Osteoblast (primary cell): ENCODE measurements at regions not wholly inside any gene's neighbourhood (a gene's known extent, or its start where the extent isn't known, plus 50 kb on each side); places are given as distances from the start of the nearest gene placed in this dataset.

ENCODE experiments used
- DNase-seq: peaks from one replicate; pipeline ENCODE4 v3.0.0; 2011; ENCODE audit warnings: low spot score, mixed read lengths; ENCODE audit not compliant: insufficient read length; ENCODE audit errors: missing footprints
- H2AFZ ChIP-seq: 2 replicates; pipeline ENCODE4 v1.6.0; 2011; ENCODE audit warnings: mild to moderate bottlenecking, low read length
- H3K27ac ChIP-seq: 2 replicates; pipeline ENCODE4 v1.5.1; 2011; ENCODE audit warnings: mild to moderate bottlenecking, low read depth, low read length, moderate library complexity
- H3K27me3 ChIP-seq: 2 replicates; pipeline ENCODE4 v1.6.0; 2012; ENCODE audit warnings: mild to moderate bottlenecking, control low read depth, inconsistent platforms, low read length, moderate library complexity; ENCODE audit not compliant: insufficient read depth
- H3K36me3 ChIP-seq: 2 replicates; pipeline ENCODE4 v1.5.1; 2011; ENCODE audit warnings: mild to moderate bottlenecking, low read length, control low read depth, moderate library complexity; ENCODE audit not compliant: insufficient read depth
- H3K4me1 ChIP-seq: 2 replicates; pipeline ENCODE4 v1.5.1; 2011; ENCODE audit warnings: mild to moderate bottlenecking, low read length, control low read depth, moderate library complexity; ENCODE audit not compliant: insufficient read depth
- H3K4me2 ChIP-seq: 2 replicates; pipeline ENCODE4 v1.6.0; 2011; ENCODE audit warnings: mild to moderate bottlenecking, low read length; ENCODE audit not compliant: insufficient read depth
- H3K4me3 ChIP-seq: fragments of 200-600 bp; sonication (generic); 3 replicates; pipeline ENCODE4 v1.5.1; 2012; ENCODE audit warnings: mild to moderate bottlenecking, low read length, inconsistent platforms; ENCODE audit not compliant: insufficient read depth
- H3K79me2 ChIP-seq: 2 replicates; pipeline ENCODE4 v1.6.0; 2012; ENCODE audit warnings: mild to moderate bottlenecking, low read length, control low read depth, inconsistent platforms; ENCODE audit not compliant: insufficient read depth
- H3K9me3 ChIP-seq: 2 replicates; pipeline ENCODE4 v1.5.1; 2011; ENCODE audit warnings: low read depth, low read length, control low read depth
- H4K20me1 ChIP-seq: 2 replicates; pipeline ENCODE4 v1.6.0; 2012; ENCODE audit warnings: mild to moderate bottlenecking, low read length, control low read depth; ENCODE audit not compliant: insufficient read depth
- TF ChIP-seq, protein P1 (sequence below): IDR thresholded peaks from 2 replicates; pipeline ENCODE4 v1.5.1; 2011; ENCODE audit warnings: mild to moderate bottlenecking, low read depth, low read length, moderate library complexity; ENCODE audit errors: extremely low read depth

DNA sequence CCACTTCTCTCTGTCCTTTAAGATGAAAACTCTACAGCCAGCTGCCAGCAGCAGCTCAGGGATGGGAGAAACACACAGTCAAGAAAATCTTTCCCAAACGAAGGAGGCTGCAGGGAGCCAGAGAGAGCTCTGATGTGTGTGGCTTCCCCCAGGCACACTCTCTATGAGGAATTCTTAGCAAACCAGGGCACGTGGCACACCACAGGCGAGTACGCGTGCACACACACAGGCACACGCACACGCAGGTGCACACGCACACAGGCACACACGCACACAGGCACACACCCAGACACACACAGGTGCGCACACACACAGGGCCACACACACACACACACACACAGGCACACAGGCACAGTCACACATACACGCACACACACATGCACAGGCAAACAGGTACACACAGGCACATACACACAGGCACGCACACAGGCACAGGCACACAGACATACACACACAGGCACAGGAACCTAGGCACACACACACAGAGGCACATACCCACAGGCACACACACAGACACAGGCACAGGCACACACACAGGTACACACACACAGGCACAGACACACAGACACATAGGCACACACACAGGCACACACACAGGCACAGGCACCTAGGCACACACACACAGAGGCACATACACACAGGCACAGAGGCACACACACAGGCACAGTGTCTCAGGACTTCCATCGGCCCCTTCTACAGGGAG is 91.5 kb upstream of the ATP2B2 start:
- H4K20me1 ChIP-seq = no peaks in the 10 kb centered on the region
- no peak overlapping the region for H2AFZ ChIP-seq
- TF ChIP-seq, protein P1, sequence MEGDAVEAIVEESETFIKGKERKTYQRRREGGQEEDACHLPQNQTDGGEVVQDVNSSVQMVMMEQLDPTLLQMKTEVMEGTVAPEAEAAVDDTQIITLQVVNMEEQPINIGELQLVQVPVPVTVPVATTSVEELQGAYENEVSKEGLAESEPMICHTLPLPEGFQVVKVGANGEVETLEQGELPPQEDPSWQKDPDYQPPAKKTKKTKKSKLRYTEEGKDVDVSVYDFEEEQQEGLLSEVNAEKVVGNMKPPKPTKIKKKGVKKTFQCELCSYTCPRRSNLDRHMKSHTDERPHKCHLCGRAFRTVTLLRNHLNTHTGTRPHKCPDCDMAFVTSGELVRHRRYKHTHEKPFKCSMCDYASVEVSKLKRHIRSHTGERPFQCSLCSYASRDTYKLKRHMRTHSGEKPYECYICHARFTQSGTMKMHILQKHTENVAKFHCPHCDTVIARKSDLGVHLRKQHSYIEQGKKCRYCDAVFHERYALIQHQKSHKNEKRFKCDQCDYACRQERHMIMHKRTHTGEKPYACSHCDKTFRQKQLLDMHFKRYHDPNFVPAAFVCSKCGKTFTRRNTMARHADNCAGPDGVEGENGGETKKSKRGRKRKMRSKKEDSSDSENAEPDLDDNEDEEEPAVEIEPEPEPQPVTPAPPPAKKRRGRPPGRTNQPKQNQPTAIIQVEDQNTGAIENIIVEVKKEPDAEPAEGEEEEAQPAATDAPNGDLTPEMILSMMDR = no peak
- H3K4me3 ChIP-seq = no peak overlapping the region
- H3K27ac ChIP-seq = no peak overlapping the region
- H3K36me3 ChIP-seq = no peaks in the 10 kb centered on the region
- H3K79me2 ChIP-seq = no peaks in the 10 kb centered on the region
- peaks cover 9% of the 10 kb centered on the region for H3K4me1 ChIP-seq
- peaks cover 5% of the 10 kb centered on the region for H3K27me3 ChIP-seq
- no peaks in the 10 kb centered on the region for H3K9me3 ChIP-seq
- no peak for DNase-seq
- no peak overlapping the region for H3K4me2 ChIP-seq

DNA sequence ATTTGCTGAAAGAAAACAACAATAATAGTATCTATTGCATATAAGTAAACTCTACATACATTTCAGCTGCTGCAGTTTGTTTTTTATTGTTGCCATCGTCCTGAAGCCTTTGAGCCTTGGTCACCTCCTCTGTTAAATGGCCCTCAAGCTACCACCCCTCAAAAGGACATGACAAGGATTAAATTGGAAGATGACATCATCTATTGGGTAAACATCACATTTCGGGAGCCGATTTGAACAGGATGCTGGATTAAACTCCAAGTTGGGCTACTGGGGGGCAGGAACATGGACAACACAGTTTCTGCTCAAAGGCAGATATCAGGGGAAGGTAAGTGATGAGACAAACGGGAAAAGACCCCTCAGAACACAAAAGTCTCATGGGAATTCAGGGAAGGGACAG is 92.3 kb upstream of the ATP2B2 start:
- DNase-seq = no peak
- TF ChIP-seq, protein P1 = no peak
- no peaks in the 10 kb centered on the region for H4K20me1 ChIP-seq

DNA sequence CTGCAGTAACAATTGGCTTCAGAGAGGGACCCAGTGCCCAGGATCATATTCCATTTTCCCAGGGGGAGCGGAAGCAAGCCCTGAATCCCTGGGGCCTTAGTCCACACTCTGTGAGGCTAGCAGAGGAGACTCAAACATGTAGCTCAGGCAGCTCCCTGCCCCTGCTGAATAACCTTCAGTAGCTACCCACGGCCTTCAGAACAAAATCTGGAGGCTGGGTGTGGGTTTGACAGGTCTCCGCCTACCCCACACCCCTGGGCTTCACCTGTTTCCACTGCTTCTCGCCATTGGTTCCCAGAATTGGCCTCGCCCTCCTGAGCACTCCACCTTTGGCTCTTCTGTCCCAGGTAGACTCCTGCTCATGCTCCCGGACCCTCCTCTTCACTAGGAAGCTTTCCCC is 93.6 kb upstream of the ATP2B2 start:
- H3K4me2 ChIP-seq = no peak overlapping the region

More for the DNA sequence above, 92.3 kb upstream of the ATP2B2 start:
- no peak overlapping the region for H3K4me3 ChIP-seq
- H3K9me3 ChIP-seq = no peaks in the 10 kb centered on the region
- no peaks in the 10 kb centered on the region for H3K36me3 ChIP-seq
- no peak overlapping the region for H2AFZ ChIP-seq
- no peak overlapping the region for H3K4me2 ChIP-seq
- peaks cover 9% of the 10 kb centered on the region for H3K4me1 ChIP-seq
- no peak overlapping the region for H3K27ac ChIP-seq
- H3K27me3 ChIP-seq = peaks cover 7% of the 10 kb centered on the region
- H3K79me2 ChIP-seq = no peaks in the 10 kb centered on the region

DNA sequence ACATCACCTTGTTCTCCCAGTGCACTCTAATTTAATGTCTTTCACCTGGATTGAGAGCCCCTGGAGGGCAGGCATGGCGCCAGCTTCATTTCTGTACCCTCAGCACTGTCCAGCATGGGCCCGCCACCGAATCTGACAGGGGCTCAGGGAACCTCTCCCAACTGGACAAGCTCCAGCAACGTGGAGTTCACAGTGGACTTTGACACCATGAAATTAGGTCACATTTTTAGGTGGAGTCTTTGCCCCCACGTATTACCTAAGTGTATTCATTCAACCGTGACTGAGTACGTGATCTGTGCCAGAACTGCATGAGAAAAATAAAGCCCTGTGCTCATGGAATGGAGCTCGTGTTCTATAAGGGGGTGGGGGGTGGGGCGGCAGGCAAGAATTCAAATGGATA is 94.1 kb upstream of the ATP2B2 start:
- DNase-seq = no peak
- Histone ChIP-seq H4K20me1 (no peaks in the 10 kb centered on the region), H3K79me2 (no peaks in the 10 kb centered on the region), H2AFZ (no peak overlapping the region), H3K4me2 (no peak overlapping the region), H3K36me3 (no peaks in the 10 kb centered on the region), H3K27ac (no peak overlapping the region), H3K27me3 (peaks cover 12% of the 10 kb centered on the region), H3K4me3 (no peak overlapping the region), H3K9me3 (no peaks in the 10 kb centered on the region), H3K4me1 (peaks cover 9% of the 10 kb centered on the region)
- TF ChIP-seq, protein P1 = no peak

More for the DNA sequence above, 93.6 kb upstream of the ATP2B2 start:
- DNase-seq = no peak
- Histone ChIP-seq H3K79me2 (no peaks in the 10 kb centered on the region), H3K4me3 (no peak overlapping the region), H2AFZ (no peak overlapping the region), H3K9me3 (no peaks in the 10 kb centered on the region), H4K20me1 (no peaks in the 10 kb centered on the region), H3K4me1 (peaks cover 9% of the 10 kb centered on the region), H3K27ac (no peak overlapping the region), H3K27me3 (peaks cover 11% of the 10 kb centered on the region), H3K36me3 (no peaks in the 10 kb centered on the region)
- TF ChIP-seq, protein P1 = no peak
